ENCODE measurements at regions not wholly inside any gene's neighbourhood (a gene's known extent, or its start where the extent isn't known, plus 50 kb on each side); places are given as distances from the start of the nearest gene placed in this dataset.

- no peak overlapping the region for H3K4me3 ChIP-seq (ENCODE audit: low read depth, low read length)
- TF ChIP-seq, protein P1, sequence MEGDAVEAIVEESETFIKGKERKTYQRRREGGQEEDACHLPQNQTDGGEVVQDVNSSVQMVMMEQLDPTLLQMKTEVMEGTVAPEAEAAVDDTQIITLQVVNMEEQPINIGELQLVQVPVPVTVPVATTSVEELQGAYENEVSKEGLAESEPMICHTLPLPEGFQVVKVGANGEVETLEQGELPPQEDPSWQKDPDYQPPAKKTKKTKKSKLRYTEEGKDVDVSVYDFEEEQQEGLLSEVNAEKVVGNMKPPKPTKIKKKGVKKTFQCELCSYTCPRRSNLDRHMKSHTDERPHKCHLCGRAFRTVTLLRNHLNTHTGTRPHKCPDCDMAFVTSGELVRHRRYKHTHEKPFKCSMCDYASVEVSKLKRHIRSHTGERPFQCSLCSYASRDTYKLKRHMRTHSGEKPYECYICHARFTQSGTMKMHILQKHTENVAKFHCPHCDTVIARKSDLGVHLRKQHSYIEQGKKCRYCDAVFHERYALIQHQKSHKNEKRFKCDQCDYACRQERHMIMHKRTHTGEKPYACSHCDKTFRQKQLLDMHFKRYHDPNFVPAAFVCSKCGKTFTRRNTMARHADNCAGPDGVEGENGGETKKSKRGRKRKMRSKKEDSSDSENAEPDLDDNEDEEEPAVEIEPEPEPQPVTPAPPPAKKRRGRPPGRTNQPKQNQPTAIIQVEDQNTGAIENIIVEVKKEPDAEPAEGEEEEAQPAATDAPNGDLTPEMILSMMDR (IDR thresholded peaks at IDR 0.05; ENCODE audit: insufficient read depth, low read length), result no peak
- DNase-seq (ENCODE audit: low read depth), result no peak
Measured at GRCh38 chr1:177891809-177892208, 78.0 kb downstream of the SEC16B start.

GRCh38 chr1:177890479-177890878 lies 79.4 kb downstream of the SEC16B start:
- TF ChIP-seq, protein P1 (IDR thresholded peaks at IDR 0.05; ENCODE audit: insufficient read depth, low read length), result no peak
- H3K4me3 ChIP-seq (ENCODE audit: low read depth, low read length), result no peak overlapping the region
- no peak for DNase-seq (ENCODE audit: low read depth)

DNA sequence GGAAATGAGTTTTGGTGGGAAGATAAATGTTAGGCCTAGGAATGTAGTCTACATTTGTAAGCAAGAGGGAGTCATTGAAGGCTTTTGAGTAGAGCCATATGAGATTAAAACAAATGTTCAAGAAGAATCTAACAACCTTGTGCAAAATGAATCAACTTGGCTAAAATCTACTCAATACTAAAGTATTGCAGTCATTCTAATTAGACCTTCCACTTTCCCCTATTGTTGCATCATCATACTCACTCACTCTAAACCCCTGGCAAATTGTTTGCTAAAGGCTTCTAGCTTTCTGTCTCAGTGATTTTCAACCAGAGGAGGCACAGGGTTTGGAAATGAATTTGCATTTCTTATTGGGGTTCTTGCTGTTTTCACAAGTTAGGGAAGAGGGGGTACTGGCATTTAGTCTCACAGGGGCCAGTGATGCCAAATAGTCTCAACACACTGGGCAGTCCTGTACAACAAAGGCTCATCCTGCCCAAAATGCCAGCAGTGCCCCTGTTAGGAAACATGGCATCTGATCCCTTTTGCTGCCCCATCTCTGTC lies 85.3 kb downstream of the SEC16B start:
- peak; percentile 12 for DNase-seq (ENCODE audit: low read depth)
- TF ChIP-seq, protein P1 (IDR thresholded peaks at IDR 0.05; ENCODE audit: insufficient read depth, low read length), result no peak
- H3K4me3 ChIP-seq (ENCODE audit: low read depth, low read length), result no peak overlapping the region

- TF ChIP-seq, protein P1 (IDR thresholded peaks at IDR 0.05; ENCODE audit: insufficient read depth, low read length), result no peak
- no peak for DNase-seq (ENCODE audit: low read depth)
- no peak overlapping the region for H3K4me3 ChIP-seq (ENCODE audit: low read depth, low read length)
Measured at GRCh38 chr1:177883581-177883980, 86.3 kb downstream of the SEC16B start.

- no peak overlapping the region for H3K4me3 ChIP-seq (ENCODE audit: low read depth, low read length)
- no peak for DNase-seq (ENCODE audit: low read depth)
- TF ChIP-seq, protein P1 (IDR thresholded peaks at IDR 0.05; ENCODE audit: insufficient read depth, low read length), result no peak
Measured at GRCh38 chr1:177880339-177880891, 89.4 kb downstream of the SEC16B start.

DNA sequence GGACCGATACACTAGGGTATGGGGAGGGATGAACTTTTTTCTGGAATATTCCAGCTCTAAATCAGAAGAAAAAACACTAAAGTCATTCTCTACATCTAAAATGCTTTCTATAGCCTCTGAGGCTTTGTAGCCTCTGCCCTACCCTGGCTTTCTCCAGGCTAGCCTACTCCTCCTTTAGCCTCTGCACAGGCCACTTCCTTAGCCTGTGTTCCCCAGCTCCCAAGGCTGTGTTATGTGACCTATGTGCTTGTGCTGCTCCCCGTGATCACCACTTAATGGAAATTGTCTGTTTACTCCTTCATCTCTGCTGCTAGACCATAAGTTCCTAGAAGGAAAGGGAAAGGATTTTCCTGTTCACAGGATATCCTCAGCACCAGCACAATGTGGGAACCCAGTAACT lies 92.8 kb downstream of the SEC16B start:
- no peak for DNase-seq (ENCODE audit: low read depth)
- TF ChIP-seq, protein P1 (IDR thresholded peaks at IDR 0.05; ENCODE audit: insufficient read depth, low read length), result no peak
- no peak overlapping the region for H3K4me3 ChIP-seq (ENCODE audit: low read depth, low read length)

- DNase-seq (ENCODE audit: low read depth), result peak; percentile 87
- TF ChIP-seq, protein P1 (IDR thresholded peaks at IDR 0.05; ENCODE audit: insufficient read depth, low read length), result no peak
- H3K4me3 ChIP-seq (ENCODE audit: low read depth, low read length), result no peak overlapping the region
Measured at GRCh38 chr1:177873238-177873637, 96.6 kb downstream of the SEC16B start.

Measured in fibroblast of the aortic adventitia (primary cell).